GM23338 (cell line): ENCODE measurements at regions not wholly inside any gene's neighbourhood (a gene's known extent, or its start where the extent isn't known, plus 50 kb on each side); places are given as distances from the start of the nearest gene placed in this dataset.
"Not testable (repeated sequence)": the region's sequence is repeated elsewhere in the genome, so short reads cannot be mapped to it uniquely, and the experiment has no call there.

Source experiments
- CREB1 ChIP-seq: fragments of 250-450 bp; sonication (Bioruptor Pico); IDR thresholded peaks from 2 replicates; pipeline ENCODE4 v1.5.0; 2020; ENCODE audit warnings: low read depth, mild to moderate bottlenecking, moderate library complexity
- EZH2phosphoT487 ChIP-seq: fragments of 200-600 bp; sonication (generic); IDR thresholded peaks from one replicate; pipeline ENCODE4 v1.8.1; 2018; ENCODE audit warnings: antibody characterized with exemption; ENCODE audit not compliant: unreplicated experiment
- JUNB ChIP-seq: IDR thresholded peaks from one replicate; pipeline ENCODE4 v1.6.1; 2016; ENCODE audit warnings: antibody characterized with exemption; ENCODE audit not compliant: unreplicated experiment
- POLR2AphosphoS5 ChIP-seq: IDR thresholded peaks from 2 replicates; pipeline ENCODE4 v1.6.1; 2016; ENCODE audit warnings: antibody characterized with exemption, low read depth
- STAT1 ChIP-seq: IDR thresholded peaks from one replicate; pipeline ENCODE4 v1.6.1; 2016; ENCODE audit warnings: antibody characterized with exemption; ENCODE audit not compliant: unreplicated experiment
- TF ChIP-seq, protein P1 (sequence below), 2 experiments: fragments of 200-600 bp in 1 of 2; sonication (generic) in 1 of 2; conservative IDR thresholded peaks; 2 replicates each; pipeline versions ENCODE4 v1.5.1 to v1.6.1; 2016 to 2017; ENCODE audit warnings: antibody characterized with exemption in 2 of 2, low read depth in 2 of 2, mild to moderate bottlenecking in 2 of 2, moderate library complexity in 1 of 2

GRCh38 chr2:582289-582688 lies 94.9 kb downstream of the TMEM18 start:
- not testable (repeated sequence) for TF ChIP-seq STAT1; POLR2AphosphoS5; EZH2phosphoT487; JUNB; CREB1 (CRISPR knock-in tag)
- TF ChIP-seq, protein P1, sequence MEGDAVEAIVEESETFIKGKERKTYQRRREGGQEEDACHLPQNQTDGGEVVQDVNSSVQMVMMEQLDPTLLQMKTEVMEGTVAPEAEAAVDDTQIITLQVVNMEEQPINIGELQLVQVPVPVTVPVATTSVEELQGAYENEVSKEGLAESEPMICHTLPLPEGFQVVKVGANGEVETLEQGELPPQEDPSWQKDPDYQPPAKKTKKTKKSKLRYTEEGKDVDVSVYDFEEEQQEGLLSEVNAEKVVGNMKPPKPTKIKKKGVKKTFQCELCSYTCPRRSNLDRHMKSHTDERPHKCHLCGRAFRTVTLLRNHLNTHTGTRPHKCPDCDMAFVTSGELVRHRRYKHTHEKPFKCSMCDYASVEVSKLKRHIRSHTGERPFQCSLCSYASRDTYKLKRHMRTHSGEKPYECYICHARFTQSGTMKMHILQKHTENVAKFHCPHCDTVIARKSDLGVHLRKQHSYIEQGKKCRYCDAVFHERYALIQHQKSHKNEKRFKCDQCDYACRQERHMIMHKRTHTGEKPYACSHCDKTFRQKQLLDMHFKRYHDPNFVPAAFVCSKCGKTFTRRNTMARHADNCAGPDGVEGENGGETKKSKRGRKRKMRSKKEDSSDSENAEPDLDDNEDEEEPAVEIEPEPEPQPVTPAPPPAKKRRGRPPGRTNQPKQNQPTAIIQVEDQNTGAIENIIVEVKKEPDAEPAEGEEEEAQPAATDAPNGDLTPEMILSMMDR (conservative IDR thresholded peaks at IDR 0.05; ENCODE audit: low read depth in 2 of 2), result not testable (repeated sequence)
